IPS DF 19.7 (cell line): ENCODE measurements at regions not wholly inside any gene's neighbourhood (a gene's known extent, or its start where the extent isn't known, plus 50 kb on each side); places are given as distances from the start of the nearest gene placed in this dataset.
"Not testable (repeated sequence)": the region's sequence is repeated elsewhere in the genome, so short reads cannot be mapped to it uniquely, and the experiment has no call there.

Experiments
- DNase-seq: peaks from one replicate; pipeline ENCODE4 v3.0.0-alpha.2; 2013; ENCODE audit warnings: low read depth, low spot score

DNA sequence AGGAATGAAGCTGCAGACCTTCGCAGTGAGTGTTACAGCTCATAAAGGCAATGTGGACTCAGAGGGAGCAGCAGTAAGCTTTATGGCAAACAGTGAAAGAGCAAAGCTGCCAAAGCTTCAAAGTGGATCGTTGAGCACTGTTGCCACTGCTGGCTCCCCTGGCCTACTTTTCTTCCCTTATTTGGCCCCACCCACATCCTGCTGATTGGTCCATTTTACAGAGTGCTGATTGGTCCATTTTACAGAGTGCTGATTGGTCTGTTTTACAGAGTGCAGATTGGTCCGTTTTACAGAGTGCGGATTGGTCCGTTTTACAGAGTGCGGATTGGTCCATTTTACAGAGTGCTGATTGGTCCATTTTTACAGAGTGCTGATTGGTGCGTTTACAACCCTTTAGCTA is 451.9 kb upstream of the NFE2L3 start:
- not testable (repeated sequence) for DNase-seq

DNA sequence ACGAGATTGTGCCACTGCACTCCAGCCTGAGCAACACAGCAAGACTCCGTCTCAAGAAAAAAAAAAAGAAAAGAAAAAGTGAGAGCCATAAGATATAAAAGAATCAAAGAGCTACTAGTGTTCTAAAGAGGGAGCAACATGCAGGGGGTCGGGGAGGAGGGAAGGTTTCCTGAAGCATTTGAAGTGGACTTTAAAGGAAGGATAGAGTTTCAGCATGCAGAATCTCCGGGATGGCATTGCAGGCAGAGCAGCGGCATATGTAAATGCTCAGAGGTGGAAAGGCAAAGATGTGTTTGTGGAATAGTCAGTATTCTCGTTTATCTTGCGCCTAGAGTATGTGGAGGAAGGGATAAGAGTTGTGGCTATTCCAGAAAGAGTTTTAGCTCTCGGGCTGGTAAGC is 447.6 kb upstream of the NFE2L3 start:
- DNase-seq, result no peak

DNA sequence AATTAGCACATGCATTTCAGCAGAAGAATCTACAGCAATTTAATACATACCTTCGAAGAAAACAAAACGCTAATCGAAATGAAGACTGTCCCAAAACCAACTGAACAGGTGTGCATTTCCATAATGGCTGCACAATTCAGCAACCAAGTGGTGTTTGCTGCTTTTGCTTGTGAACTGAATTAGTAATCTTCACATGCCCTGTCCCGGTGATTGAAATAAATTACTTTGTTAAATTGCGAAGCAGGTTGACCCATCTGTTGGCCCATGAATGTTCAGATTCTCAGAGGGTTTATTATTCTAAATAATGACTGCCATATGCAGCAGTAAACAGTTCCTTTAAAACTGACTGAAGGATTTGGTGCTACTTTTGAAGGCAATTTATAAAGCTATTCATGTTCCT is 445.2 kb upstream of the NFE2L3 start:
- DNase-seq, result no peak

- DNase-seq, result no peak
These were observed 444.0 kb upstream of the NFE2L3 start for GRCh38 chr7:25707768-25708620.

DNA sequence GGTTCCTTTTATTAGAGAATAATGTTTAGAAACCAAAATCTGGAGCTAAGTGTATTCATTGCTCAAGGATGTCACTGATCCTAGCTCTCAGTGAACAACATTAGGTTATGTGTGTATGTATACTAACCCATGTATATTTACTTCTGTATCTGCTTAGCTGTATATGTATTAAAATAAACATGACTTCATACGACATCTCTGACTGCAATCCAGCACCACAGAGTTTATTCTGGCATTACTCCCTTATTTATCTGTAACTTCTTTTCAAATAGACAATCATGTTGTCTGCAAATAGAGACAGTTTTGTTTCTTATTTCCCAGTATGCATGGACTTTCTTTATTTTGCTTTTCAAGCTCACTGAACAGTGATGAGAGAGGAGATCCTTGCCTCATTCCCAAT is 441.0 kb upstream of the NFE2L3 start:
- no peak for DNase-seq

DNA sequence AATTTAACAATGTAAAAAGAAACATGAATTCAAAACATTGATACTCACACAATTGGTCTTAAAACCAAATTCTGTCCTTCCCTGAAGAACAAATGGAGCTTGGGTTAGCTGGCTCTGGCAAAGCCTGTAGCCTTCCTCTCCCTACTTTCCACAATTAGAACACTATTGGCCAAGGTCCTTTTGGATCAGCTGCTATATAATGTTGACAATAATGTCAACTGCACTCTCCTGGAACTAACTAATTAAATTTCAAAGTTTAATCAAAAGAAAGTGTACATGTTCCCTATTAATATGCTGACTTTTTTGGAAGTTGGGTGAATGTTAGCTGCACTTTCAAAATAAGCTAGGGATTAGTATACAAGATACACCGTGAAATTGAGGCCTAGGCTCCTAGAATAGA is 440.1 kb upstream of the NFE2L3 start:
- DNase-seq, result no peak

DNA sequence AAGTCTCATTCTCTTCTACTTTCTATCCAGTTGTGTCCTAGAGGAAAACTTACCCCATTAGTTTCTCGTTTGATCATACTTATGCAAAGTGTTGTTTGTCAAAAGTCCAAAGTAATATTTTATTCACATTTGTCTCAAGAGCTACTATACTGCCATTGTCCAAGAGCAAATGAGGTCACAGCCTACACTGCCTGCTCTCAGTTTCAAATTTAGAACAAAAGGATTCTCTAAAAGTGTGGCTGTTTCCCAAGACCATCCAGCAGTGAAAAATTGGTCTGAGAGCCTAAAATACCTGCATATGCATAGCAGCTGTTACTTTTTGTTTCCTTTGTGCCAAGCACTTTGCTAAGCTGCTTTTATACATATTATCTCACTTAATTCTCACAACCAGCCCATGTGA is 439.5 kb upstream of the NFE2L3 start:
- no peak for DNase-seq

DNA sequence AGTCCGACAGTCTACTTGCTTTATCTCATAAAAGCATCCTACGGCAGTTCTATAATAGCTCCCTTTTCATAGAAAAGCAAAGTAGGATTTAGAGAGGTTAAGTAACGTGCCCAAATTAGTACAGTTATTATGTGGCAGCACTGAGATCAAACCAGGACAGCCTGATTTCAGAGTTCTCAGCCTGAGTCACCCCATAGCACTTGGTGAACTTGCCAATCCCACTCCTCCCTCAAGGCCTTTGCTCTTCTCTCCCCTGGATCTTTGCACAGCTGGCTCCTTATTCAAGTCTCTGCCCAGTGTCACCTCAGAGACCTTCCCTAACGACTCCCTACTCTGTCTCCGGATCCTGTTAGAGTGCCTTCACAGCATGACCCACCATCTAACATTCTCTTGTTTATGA is 438.0 kb upstream of the NFE2L3 start:
- DNase-seq, result no peak

DNA sequence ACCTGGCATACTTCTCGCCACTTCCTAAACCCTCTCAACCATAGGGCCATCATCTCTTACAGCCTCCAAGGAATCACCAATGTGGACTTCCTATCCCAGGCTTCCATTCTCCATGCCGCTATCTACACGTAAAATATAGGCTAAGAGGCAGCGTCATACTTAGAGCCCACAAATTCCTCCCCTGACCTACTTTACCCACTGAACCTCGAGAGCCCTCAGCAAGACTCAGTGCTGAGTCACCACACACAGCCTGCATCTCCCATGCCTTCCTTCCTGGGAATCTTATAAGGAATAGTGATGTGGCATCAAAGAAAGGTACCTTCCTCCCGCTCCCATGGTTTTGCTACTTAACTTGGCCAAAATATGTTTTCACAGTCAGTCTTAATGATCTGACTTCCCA is 435.6 kb upstream of the NFE2L3 start:
- DNase-seq, result no peak

DNA sequence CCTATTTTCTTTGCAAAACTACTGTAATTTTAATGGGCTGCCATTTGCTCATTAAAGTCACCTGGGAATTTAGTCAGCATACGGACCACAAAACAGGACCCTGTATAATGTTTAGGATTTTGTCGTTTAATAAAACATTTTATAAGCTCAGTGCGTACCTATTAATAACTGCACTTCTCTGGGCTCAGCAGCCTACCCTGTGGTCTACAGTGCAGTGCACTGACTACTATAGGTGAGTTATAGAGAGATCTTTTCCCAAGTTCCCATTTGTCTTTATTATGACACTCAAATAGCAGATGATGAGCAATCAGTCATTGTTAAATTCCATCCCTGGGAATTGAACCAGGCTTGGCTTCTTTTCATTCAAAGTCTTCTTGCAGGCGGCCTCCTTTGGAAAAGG is 433.4 kb upstream of the NFE2L3 start:
- DNase-seq, result no peak

GRCh38 chr7:25719190-25719896 is 432.7 kb upstream of the NFE2L3 start:
- no peak for DNase-seq

- DNase-seq, result no peak
These were observed 431.6 kb upstream of the NFE2L3 start for GRCh38 chr7:25720427-25720826.

DNA sequence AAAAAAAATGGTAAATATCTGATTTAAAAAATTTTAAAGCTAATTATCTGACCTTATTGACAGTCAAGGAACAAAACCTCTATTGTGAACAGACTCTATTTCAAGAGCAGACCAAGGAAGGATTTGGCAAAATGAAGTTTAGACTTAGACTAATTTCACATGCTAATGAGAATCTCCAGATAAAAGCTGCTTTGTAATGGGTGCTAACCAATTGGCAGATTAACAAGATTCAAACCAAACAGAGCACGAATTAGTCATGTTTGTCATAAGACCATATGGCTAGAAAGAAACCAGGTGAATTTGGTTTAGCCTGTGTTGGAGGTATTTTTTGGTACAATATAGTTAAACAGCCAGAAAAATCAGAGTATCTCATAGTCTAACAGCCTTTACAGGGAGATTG is 429.1 kb upstream of the NFE2L3 start:
- DNase-seq, result no peak

GRCh38 chr7:25725451-25725850 is 426.5 kb upstream of the NFE2L3 start:
- DNase-seq, result no peak

- no peak for DNase-seq
These were observed 425.7 kb upstream of the NFE2L3 start for GRCh38 chr7:25726170-25726780.

DNA sequence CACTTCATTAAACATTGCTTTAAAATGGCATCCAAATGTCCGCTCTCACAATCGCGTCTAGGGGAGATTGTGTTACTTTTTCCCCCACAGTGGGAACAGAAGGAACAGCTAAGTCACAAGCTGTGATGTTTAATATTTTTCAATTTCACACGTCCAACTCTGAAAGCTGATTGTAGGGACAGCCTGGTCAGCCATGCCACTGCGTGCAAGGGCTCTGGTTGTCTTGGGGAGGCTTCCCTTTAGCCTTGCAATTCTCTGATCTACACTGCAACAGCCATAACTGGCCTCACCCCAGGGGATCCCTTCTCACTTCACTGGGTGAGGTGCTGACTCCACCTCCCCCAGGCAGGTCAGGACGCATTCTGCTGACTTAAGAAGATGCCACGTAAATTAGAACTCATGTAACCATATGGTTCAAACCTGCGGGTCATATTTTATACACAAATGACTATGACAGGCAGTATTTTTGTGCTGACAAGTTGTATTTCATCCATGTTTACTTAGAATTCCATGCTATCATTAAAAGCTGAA is 425.2 kb upstream of the NFE2L3 start:
- DNase-seq, result no peak

GRCh38 chr7:25727446-25727845 is 424.6 kb upstream of the NFE2L3 start:
- no peak for DNase-seq

- DNase-seq, result no peak
These were observed 424.1 kb upstream of the NFE2L3 start for GRCh38 chr7:25727876-25728275.

- no peak for DNase-seq
These were observed 420.7 kb upstream of the NFE2L3 start for GRCh38 chr7:25731068-25731845.

- DNase-seq, result no peak
These were observed 420.2 kb upstream of the NFE2L3 start for GRCh38 chr7:25731846-25732245.

GRCh38 chr7:25732766-25733217 is 419.2 kb upstream of the NFE2L3 start:
- DNase-seq, result peak; percentile 70
